NOMO-1 treated with DMSO at 0.1 percent for 48 hours (cell line): ENCODE measurements at regions not wholly inside any gene's neighbourhood (a gene's known extent, or its start where the extent isn't known, plus 50 kb on each side); places are given as distances from the start of the nearest gene placed in this dataset.

ENCODE experiments used
- DNase-seq: peaks from one replicate; lab custom pipeline; 2025; ENCODE audit not compliant: unreplicated experiment; lab: John Stamatoyannopoulos, UW

DNA sequence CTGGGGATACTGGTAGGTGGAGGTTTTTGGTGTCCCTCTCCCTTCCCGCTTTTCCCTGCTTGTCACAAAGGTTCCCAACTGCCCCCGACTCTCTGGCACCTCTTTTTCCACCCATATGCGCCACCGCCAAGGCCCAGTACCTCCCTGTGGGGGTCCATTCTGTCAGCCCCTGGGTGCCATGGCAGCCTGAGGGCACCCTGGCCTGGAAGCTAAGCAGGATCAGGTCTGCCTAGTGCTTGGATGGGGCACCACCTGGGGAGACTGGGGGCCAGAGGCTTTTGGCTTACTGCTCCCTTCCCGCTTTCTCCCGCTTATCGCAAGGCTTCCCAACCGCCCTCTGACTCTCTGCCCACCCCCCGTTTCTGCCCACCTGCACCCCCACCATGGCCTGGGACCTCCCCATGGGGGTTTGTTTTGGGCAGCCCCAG, 2286.4 kb downstream of the TP53TG3F start:
- DNase-seq, result no peak

- no peak for DNase-seq
These were observed 2287.0 kb downstream of the TP53TG3F start for GRCh38 chr16:35746281-35746962.

DNA sequence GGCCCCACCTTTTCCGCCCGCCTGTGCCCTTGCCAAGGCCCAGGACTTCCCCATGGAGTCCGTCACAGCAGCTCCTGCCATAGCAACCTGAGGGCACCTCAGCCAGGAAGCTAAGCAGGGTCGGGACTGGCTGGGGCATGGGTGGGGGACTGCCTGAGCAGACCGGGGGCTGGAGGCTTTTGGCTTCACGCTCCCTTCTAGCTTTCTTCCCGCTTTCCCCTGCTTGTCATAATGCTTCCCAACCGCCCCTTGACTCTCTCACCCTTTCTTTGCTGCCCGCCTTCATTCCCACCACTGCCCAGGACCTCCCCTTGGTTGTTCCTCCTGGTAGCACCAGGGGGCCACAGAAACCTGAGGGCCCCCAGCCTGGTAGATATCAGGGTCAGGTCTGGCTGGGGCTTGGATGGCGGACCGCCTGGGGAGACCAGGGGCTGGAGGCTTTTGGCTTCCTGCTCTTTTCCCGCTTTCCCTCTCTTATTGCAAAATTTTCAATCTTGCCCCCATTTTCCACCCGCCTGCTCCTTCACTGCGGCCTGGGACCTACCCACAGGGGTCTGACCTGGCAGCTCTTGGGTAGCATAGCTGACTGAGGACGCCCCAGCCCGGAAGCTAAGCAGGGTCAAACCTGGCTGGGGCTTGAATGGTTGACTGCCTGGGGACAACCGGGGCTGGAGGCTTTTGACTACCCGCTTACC, 2287.7 kb downstream of the TP53TG3F start:
- DNase-seq, result no peak

- DNase-seq, result no peak
These were observed 2288.4 kb downstream of the TP53TG3F start for GRCh38 chr16:35747658-35748455.

GRCh38 chr16:35748621-35749252, 2289.3 kb downstream of the TP53TG3F start:
- no peak for DNase-seq

- no peak for DNase-seq
These were observed 2290.1 kb downstream of the TP53TG3F start for GRCh38 chr16:35749253-35750141.

GRCh38 chr16:35750157-35750689, 2290.8 kb downstream of the TP53TG3F start:
- DNase-seq, result no peak

GRCh38 chr16:35750701-35751104, 2291.3 kb downstream of the TP53TG3F start:
- no peak for DNase-seq

DNA sequence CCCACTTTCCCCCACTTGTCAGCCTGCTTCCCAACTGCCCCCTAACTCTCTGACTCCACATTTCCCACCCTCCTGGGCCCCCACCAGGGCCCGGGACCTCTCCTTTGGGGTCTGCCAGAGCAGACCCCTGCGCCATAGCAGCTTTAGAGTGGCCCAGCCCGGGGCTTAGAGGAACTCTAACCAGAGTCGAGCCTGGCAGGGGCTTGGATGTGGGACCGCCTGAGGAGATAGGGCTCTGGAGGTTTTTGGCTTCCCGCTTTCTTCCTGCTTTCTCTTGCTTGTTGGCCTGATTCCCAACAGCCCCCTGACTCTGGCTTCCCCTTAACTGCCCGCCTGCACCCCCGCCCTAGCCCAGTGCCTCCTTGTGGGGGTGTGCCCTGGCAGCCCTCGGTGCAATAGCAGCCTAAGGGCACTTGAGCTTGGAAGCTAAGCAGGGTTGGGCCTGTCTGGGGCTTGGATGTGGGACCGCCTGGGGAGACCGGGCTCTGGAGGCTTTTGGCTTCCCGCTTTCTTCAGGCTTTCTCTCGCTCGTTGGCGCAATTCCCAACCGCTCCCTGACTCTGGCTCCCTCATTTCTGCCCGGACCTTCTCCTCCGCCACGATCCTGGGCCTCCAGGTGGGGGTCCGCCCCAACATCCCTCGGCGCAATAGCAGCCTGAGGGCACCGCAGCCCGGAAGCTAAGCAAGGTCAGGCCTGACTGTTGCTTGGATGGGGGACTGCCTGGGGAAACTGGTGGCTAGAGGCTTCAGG, 2292.0 kb downstream of the TP53TG3F start:
- DNase-seq, result no peak

GRCh38 chr16:35752012-35752772, 2292.8 kb downstream of the TP53TG3F start:
- DNase-seq, result no peak

GRCh38 chr16:35752773-35753558, 2293.6 kb downstream of the TP53TG3F start:
- DNase-seq, result no peak

DNA sequence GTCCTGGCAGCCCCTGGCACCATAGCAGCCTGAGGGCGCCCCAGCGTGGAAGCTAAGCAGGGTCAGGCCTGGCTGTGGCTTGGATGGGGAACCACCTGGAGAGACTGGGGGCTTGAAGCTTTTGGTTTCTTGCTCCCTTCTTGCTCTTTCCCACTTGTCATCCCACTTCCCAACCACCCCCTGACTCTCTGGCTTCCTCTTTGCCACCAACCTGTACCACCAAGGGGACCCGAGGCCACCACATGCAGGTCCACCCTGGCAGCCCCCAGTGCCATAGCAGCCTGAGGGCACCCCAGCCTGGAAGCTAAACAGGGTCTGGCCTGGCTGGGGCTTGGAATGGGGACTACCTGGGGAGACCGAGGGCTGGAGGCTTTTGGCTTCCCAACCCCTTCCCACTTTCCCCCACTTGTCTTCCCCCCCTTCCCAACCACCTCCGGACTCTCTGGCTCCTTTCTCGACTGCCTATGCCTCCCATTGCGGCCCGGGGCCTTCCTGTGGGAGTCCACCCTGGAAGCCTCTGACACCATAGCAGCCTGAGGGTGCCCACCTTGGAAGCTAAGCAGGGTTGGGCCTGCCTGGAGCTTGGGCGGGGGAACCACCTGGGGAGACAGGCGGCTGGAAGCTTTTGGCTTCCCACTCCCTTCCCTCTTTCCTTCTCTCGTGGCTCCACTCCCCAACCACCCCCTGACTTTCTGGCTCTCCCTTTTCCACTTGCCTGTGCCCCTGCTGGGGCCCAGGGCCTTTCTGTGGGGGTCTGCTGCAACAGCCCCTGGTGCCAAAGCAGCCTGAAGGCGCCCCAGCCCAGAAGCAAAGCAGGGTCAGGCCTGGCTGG, 2294.4 kb downstream of the TP53TG3F start:
- DNase-seq, result no peak

- DNase-seq, result no peak
These were observed 2295.3 kb downstream of the TP53TG3F start for GRCh38 chr16:35754391-35755369.

DNA sequence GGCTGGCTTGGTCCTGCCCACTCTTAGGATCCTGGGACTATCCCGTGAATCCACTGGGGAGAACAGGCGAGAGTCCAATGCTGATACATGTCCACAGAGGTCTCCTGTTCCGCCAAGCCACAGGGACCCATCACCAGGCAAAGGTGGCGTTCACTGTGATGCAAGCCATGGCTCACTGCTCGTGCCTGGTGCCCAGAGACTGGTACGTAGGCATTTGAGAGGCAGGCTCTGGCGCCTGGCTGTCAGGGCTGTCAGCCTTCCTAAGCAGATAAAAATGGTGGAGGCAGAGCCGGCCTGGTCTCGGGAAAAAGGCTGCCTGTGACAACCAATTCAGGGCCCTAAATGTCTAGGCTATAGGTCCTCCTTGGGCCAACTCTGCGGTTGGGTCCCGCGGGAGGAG, 2329.0 kb downstream of the TP53TG3F start:
- DNase-seq, result no peak

DNA sequence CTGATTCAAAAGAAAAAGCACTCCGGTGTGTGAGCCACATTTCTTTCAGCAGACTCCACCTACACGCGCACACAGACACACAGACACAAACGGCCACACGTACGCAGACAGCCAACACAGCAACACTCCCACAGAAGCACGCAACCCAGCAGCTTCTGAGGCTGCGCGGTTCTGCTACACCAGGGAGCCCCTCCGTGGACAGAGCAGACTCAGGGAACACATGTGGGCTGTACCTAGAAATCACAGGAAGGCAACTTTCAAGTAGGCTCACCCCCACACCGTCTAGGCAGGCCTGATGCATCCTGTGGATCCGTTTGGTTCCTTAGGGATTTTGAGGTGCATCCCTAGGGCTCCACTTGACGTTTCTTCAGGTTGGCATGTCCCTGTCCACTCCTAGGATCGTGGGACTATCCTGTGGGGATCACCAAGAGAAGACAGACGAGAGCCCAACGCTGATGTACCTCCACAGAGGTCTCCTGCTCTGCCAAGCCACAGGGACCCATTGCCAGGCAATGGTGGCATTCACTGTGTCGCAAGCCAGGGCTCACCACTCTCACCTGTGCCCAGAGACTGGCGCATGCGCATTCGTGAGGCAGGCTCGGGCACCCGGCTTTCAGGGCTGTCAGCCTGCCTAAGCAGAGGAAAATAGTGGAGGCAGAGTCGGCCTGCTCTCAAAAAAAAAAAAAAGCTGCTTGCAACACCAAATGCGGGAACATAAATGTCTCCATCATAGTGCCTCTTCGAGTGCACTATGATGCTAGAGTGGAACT, 2333.3 kb downstream of the TP53TG3F start:
- DNase-seq, result no peak
